Activated T-cell treated with anti-CD3 and anti-CD28 coated beads for 4 hours (primary cell): ENCODE measurements at regions not wholly inside any gene's neighbourhood (a gene's known extent, or its start where the extent isn't known, plus 50 kb on each side); places are given as distances from the start of the nearest gene placed in this dataset.

Experiments used
- DNase-seq: peaks from one replicate; pipeline ENCODE4 v3.0.0-alpha.2; 2020

- no peak for DNase-seq
Measured at GRCh38 chr12:97182769-97183168, 275.7 kb downstream of the NEDD1 start.

- DNase-seq = no peak
Measured at GRCh38 chr12:97184127-97184773, 277.2 kb downstream of the NEDD1 start.

GRCh38 chr12:97185567-97185966 lies 277.0 kb upstream of the RMST start:
- DNase-seq = no peak

- DNase-seq = no peak
Measured at GRCh38 chr12:97194546-97194945, 268.1 kb upstream of the RMST start.

- no peak for DNase-seq
Measured at GRCh38 chr12:97200181-97200580, 262.4 kb upstream of the RMST start.

- no peak for DNase-seq
Measured at GRCh38 chr12:97203408-97203807, 259.2 kb upstream of the RMST start.

GRCh38 chr12:97209997-97210396 lies 252.6 kb upstream of the RMST start:
- no peak for DNase-seq

GRCh38 chr12:97211416-97211930 lies 251.1 kb upstream of the RMST start:
- no peak for DNase-seq

GRCh38 chr12:97216848-97217247 lies 245.8 kb upstream of the RMST start:
- no peak for DNase-seq

GRCh38 chr12:97222391-97222790 lies 240.2 kb upstream of the RMST start:
- DNase-seq = no peak

- DNase-seq = no peak
Measured at GRCh38 chr12:97223419-97223818, 239.2 kb upstream of the RMST start.

GRCh38 chr12:97229004-97229403 lies 233.6 kb upstream of the RMST start:
- no peak for DNase-seq

GRCh38 chr12:97235102-97235501 lies 227.5 kb upstream of the RMST start:
- no peak for DNase-seq

GRCh38 chr12:97246368-97246767 lies 216.2 kb upstream of the RMST start:
- DNase-seq = no peak

GRCh38 chr12:97250483-97250882 lies 212.1 kb upstream of the RMST start:
- no peak for DNase-seq

GRCh38 chr12:97257726-97258125 lies 204.9 kb upstream of the RMST start:
- DNase-seq = no peak

- DNase-seq = no peak
Measured at GRCh38 chr12:97259098-97259497, 203.5 kb upstream of the RMST start.

GRCh38 chr12:97260786-97261185 lies 201.8 kb upstream of the RMST start:
- no peak for DNase-seq

GRCh38 chr12:97267166-97267565 lies 195.4 kb upstream of the RMST start:
- no peak for DNase-seq

- no peak for DNase-seq
Measured at GRCh38 chr12:97267594-97268202, 194.9 kb upstream of the RMST start.

GRCh38 chr12:97272471-97272870 lies 190.1 kb upstream of the RMST start:
- no peak for DNase-seq

- DNase-seq = no peak
Measured at GRCh38 chr12:97274386-97274785, 188.2 kb upstream of the RMST start.

GRCh38 chr12:97275256-97275655 lies 187.3 kb upstream of the RMST start:
- no peak for DNase-seq

- no peak for DNase-seq
Measured at GRCh38 chr12:97275728-97276590, 186.6 kb upstream of the RMST start.
